Loucy (cell line): ENCODE measurements at regions not wholly inside any gene's neighbourhood (a gene's known extent, or its start where the extent isn't known, plus 50 kb on each side); places are given as distances from the start of the nearest gene placed in this dataset.

Source experiments
- H2AFZ ChIP-seq: fragments of 200-600 bp; sonication (generic); 2 replicates; pipeline ENCODE4 v1.6.0; 2016; ENCODE audit warnings: antibody characterized with exemption, mild to moderate bottlenecking, low read length, moderate library complexity
- H3F3A ChIP-seq: fragments of 200-600 bp; 2 replicates; pipeline ENCODE4 v1.6.0; 2016; ENCODE audit warnings: antibody characterized with exemption, low read depth, mild to moderate bottlenecking
- H3K27me3 ChIP-seq: fragments of 200-600 bp; sonication (generic); 2 replicates; pipeline ENCODE4 v1.6.1; 2014; ENCODE audit warnings: low read length, mild to moderate bottlenecking; ENCODE audit not compliant: insufficient read depth, poor library complexity, severe bottlenecking
- H3K36me3 ChIP-seq: fragments of 200-600 bp; sonication (generic); 2 replicates; pipeline ENCODE4 v1.6.1; 2016; ENCODE audit warnings: low read length; ENCODE audit not compliant: insufficient read depth
- H3K4me1 ChIP-seq: fragments of 200-600 bp; sonication (generic); 2 replicates; pipeline ENCODE4 v1.5.1; 2014; ENCODE audit warnings: low read length, mild to moderate bottlenecking; ENCODE audit not compliant: insufficient read depth, poor library complexity, severe bottlenecking
- H3K4me2 ChIP-seq: fragments of 200-600 bp; sonication (generic); 2 replicates; pipeline ENCODE4 v1.6.0; 2014; ENCODE audit warnings: antibody characterized with exemption, low read length, low read depth, mild to moderate bottlenecking; ENCODE audit not compliant: poor library complexity, severe bottlenecking
- H3K4me3 ChIP-seq: fragments of 200-600 bp; sonication (generic); 2 replicates; pipeline ENCODE4 v1.5.1; 2014; ENCODE audit warnings: low read length, mild to moderate bottlenecking, mixed read lengths; ENCODE audit not compliant: poor library complexity, severe bottlenecking
- H3K79me2 ChIP-seq: fragments of 200-600 bp; sonication (generic); 2 replicates; pipeline ENCODE4 v1.6.1; 2014; ENCODE audit warnings: low read length; ENCODE audit not compliant: insufficient read depth
- H3K9ac ChIP-seq: fragments of 200-600 bp; sonication (generic); 2 replicates; pipeline ENCODE4 v1.6.0; 2014; ENCODE audit warnings: mild to moderate bottlenecking, low read depth, low read length, moderate library complexity; ENCODE audit not compliant: poor library complexity, severe bottlenecking
- H3K9me2 ChIP-seq: fragments of 200-600 bp; sonication (generic); replicated peaks from 2 replicates; pipeline ENCODE4 v1.6.1; 2016; ENCODE audit warnings: low read depth, low read length, mixed read lengths
- H3K9me3 ChIP-seq: fragments of 200-600 bp; sonication (generic); 2 replicates; pipeline ENCODE4 v1.6.1; 2014; ENCODE audit warnings: mild to moderate bottlenecking, antibody characterized with exemption, low read length, low read depth; ENCODE audit not compliant: insufficient read depth
- H4K20me1 ChIP-seq: fragments of 200-600 bp; sonication (generic); 2 replicates; pipeline ENCODE4 v1.6.0; 2014; ENCODE audit warnings: antibody characterized with exemption, low read length, mild to moderate bottlenecking; ENCODE audit not compliant: insufficient read depth, poor library complexity, severe bottlenecking
- EZH2phosphoT487 ChIP-seq: fragments of 200-600 bp; IDR thresholded peaks from 2 replicates; pipeline ENCODE4 v1.6.1; 2018; ENCODE audit warnings: antibody characterized with exemption, mild to moderate bottlenecking, moderate library complexity, borderline replicate concordance
- TF ChIP-seq, protein P1 (sequence below): fragments of 200-600 bp; sonication (generic); conservative IDR thresholded peaks from 2 replicates; pipeline ENCODE4 v1.5.1; 2014; ENCODE audit warnings: mild to moderate bottlenecking, antibody characterized with exemption, low read length

DNA sequence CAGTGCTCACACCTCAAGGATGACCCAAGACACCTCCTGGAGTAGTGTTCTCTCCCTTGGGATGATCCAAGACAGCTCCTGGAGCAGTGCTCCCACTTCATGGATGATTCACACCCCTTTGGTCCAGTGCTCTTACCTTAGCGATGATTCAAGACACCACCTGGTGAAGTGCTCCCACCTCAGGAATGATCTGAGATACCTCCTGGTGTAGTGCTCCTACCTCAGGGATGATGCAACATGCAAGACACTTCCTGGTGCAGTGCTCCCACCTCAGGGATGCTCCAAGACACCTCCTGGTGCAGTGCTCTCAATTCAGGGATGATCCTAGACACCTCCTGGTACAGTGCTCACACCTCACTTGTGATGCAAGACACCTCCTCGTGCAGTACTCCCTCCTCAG is 123.1 kb downstream of the ASB1 start:
- TF ChIP-seq, protein P1, sequence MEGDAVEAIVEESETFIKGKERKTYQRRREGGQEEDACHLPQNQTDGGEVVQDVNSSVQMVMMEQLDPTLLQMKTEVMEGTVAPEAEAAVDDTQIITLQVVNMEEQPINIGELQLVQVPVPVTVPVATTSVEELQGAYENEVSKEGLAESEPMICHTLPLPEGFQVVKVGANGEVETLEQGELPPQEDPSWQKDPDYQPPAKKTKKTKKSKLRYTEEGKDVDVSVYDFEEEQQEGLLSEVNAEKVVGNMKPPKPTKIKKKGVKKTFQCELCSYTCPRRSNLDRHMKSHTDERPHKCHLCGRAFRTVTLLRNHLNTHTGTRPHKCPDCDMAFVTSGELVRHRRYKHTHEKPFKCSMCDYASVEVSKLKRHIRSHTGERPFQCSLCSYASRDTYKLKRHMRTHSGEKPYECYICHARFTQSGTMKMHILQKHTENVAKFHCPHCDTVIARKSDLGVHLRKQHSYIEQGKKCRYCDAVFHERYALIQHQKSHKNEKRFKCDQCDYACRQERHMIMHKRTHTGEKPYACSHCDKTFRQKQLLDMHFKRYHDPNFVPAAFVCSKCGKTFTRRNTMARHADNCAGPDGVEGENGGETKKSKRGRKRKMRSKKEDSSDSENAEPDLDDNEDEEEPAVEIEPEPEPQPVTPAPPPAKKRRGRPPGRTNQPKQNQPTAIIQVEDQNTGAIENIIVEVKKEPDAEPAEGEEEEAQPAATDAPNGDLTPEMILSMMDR: no peak
- TF ChIP-seq EZH2phosphoT487: no peak
- Histone ChIP-seq H3K36me3 (no peaks in the 10 kb centered on the region), H2AFZ (no peak overlapping the region), H3K27me3 (no peaks in the 10 kb centered on the region), H3K9me2 (no peaks in the 10 kb centered on the region), H3K79me2 (no peaks in the 10 kb centered on the region), H4K20me1 (no peaks in the 10 kb centered on the region), H3K9ac (no peak overlapping the region), H3F3A (no peaks in the 10 kb centered on the region), H3K4me1 (no peaks in the 10 kb centered on the region), H3K4me2 (no peak overlapping the region), H3K4me3 (no peak overlapping the region), H3K9me3 (no peaks in the 10 kb centered on the region; the same call in 1 of the 2 replicates)

DNA sequence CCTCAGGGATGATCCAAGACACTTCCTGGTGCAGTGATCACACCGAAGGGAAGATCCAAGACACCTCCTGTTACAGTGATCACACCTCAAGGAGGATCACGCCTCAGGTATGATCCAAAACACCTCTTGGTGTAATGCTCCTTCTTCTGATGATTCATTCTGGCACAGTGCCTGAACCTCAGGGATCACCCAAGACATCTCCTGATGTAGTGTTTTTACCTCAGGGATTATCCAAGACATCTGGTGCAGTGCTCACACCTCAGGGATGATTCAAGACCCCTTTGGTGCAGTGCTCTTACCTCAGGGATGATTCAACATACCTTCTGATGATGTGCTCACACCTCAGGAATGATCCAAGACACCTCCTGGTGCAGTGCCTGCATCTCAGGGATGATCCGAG is 124.4 kb downstream of the ASB1 start:
- Histone ChIP-seq H3F3A (no peaks in the 10 kb centered on the region), H3K9me2 (no peaks in the 10 kb centered on the region), H3K4me3 (no peak overlapping the region), H3K4me2 (no peak overlapping the region), H3K4me1 (no peaks in the 10 kb centered on the region), H3K9ac (no peak overlapping the region), H3K27me3 (no peaks in the 10 kb centered on the region), H3K9me3 (no peaks in the 10 kb centered on the region; the same call in 1 of the 2 replicates), H3K79me2 (no peaks in the 10 kb centered on the region), H3K36me3 (no peaks in the 10 kb centered on the region), H2AFZ (no peak overlapping the region), H4K20me1 (no peaks in the 10 kb centered on the region)
- TF ChIP-seq, protein P1: no peak
- TF ChIP-seq EZH2phosphoT487: no peak

DNA sequence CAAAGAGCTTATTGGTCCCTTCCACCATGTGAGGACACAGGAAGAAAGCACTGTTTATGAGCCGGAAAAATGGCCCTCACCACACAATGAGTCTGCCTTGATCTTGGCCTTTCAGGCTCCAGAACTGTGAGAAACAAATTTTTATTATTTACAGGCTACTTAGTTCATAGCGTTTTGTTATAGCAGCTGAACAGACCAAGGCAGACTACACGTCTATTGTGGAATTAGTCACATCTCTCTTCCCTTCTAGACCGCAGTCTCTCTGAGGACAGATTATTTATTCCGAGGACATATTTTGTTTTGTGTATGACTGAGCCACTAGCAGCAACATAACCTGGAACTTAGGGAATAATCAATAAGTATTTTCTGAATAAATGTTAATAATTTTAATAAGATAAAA is 125.5 kb downstream of the ASB1 start:
- Histone ChIP-seq H3K4me3 (no peak overlapping the region), H3K27me3 (no peaks in the 10 kb centered on the region), H3F3A (no peaks in the 10 kb centered on the region), H3K9ac (no peak overlapping the region), H3K36me3 (no peaks in the 10 kb centered on the region), H3K9me2 (no peaks in the 10 kb centered on the region), H3K79me2 (no peaks in the 10 kb centered on the region), H3K4me2 (no peak overlapping the region), H2AFZ (no peak overlapping the region), H4K20me1 (no peaks in the 10 kb centered on the region), H3K9me3 (no peaks in the 10 kb centered on the region; the same call in 1 of the 2 replicates), H3K4me1 (no peaks in the 10 kb centered on the region)
- TF ChIP-seq, protein P1: no peak
- no peak for TF ChIP-seq EZH2phosphoT487
